ENCODE measurements at regions not wholly inside any gene's neighbourhood (a gene's known extent, or its start where the extent isn't known, plus 50 kb on each side); places are given as distances from the start of the nearest gene placed in this dataset.

- H3K4me1 Mint-ChIP-seq: no peaks in the 10 kb centered on the region
- no peak for TF ChIP-seq CTCF (IDR thresholded peaks at IDR 0.05)
- no peaks in the 10 kb centered on the region for H3K9me3 Mint-ChIP-seq
- ChIA-PET POLR2A (no interaction called here), CTCF (no interaction called here)
- H3K27me3 Mint-ChIP-seq: peaks cover 33% of the 10 kb centered on the region
- no peak overlapping the region for H3K27ac Mint-ChIP-seq
- DNase-seq (no peak), ATAC-seq (ENCODE audit: low read depth) (no peak)
- H3K36me3 Mint-ChIP-seq (ENCODE audit: low read depth): no peaks in the 10 kb centered on the region
- intact Hi-C loops (cut with micrococcal nuclease): no loop called here
- no peak overlapping the region for H3K4me3 Mint-ChIP-seq
Observed at GRCh38 chr9:99358668-99359067, 136.6 kb downstream of the SEC61B start.

- H3K9me3 Mint-ChIP-seq: no peaks in the 10 kb centered on the region
- H3K27me3 Mint-ChIP-seq: peaks cover 33% of the 10 kb centered on the region
- no peak for ATAC-seq (ENCODE audit: low read depth)
- no peaks in the 10 kb centered on the region for H3K4me1 Mint-ChIP-seq
- no peak overlapping the region for H3K4me3 Mint-ChIP-seq
- intact Hi-C loops (cut with micrococcal nuclease): no loop called here
- no peak for TF ChIP-seq CTCF (IDR thresholded peaks at IDR 0.05)
- no peaks in the 10 kb centered on the region for H3K36me3 Mint-ChIP-seq (ENCODE audit: low read depth)
- DNase-seq: no peak
- ChIA-PET POLR2A (no interaction called here), CTCF (interaction anchor here (1.8 kb wide), 1 partner anchor 127 kb away, joined by 5 read pairs; no protein-coding TSS in a partner anchor)
- no peak overlapping the region for H3K27ac Mint-ChIP-seq
Observed at GRCh38 chr9:99359336-99359735, 137.3 kb downstream of the SEC61B start.

- Mint-ChIP-seq H3K27me3 (peaks cover 33% of the 10 kb centered on the region), H3K4me1 (no peaks in the 10 kb centered on the region), H3K36me3 (ENCODE audit: low read depth) (no peaks in the 10 kb centered on the region), H3K9me3 (no peaks in the 10 kb centered on the region), H3K4me3 (no peak overlapping the region), H3K27ac (no peak overlapping the region)
- intact Hi-C loops (cut with micrococcal nuclease): no loop called here
- POLR2A ChIA-PET: no interaction called here
- CTCF ChIA-PET: interaction anchor here (1.8 kb wide), 1 partner anchor 128 kb away, joined by 5 read pairs; no protein-coding TSS in a partner anchor
- DNase-seq (no peak), ATAC-seq (ENCODE audit: low read depth) (no peak)
- TF ChIP-seq CTCF (IDR thresholded peaks at IDR 0.05): no peak
Observed at GRCh38 chr9:99360026-99360425, 137.9 kb downstream of the SEC61B start.

GRCh38 chr9:99361817-99362216, 139.7 kb downstream of the SEC61B start:
- Mint-ChIP-seq H3K27me3 (peaks cover 33% of the 10 kb centered on the region), H3K9me3 (no peaks in the 10 kb centered on the region), H3K4me3 (no peak overlapping the region), H3K27ac (no peak overlapping the region), H3K4me1 (no peaks in the 10 kb centered on the region), H3K36me3 (ENCODE audit: low read depth) (no peaks in the 10 kb centered on the region)
- TF ChIP-seq CTCF (IDR thresholded peaks at IDR 0.05): no peak
- POLR2A ChIA-PET: no interaction called here
- no peak for ATAC-seq (ENCODE audit: low read depth)
- intact Hi-C loops (cut with micrococcal nuclease): no loop called here
- DNase-seq: no peak
- CTCF ChIA-PET: no interaction called here

- H3K36me3 Mint-ChIP-seq (ENCODE audit: low read depth): no peaks in the 10 kb centered on the region
Observed at GRCh38 chr9:99362321-99362720, 140.2 kb downstream of the SEC61B start.

More at GRCh38 chr9:99362321-99362720, 140.2 kb downstream of the SEC61B start:
- ChIA-PET CTCF (no interaction called here), POLR2A (no interaction called here)
- DNase-seq: no peak
- ATAC-seq (ENCODE audit: low read depth): no peak
- H3K4me1 Mint-ChIP-seq: peaks cover 3% of the 10 kb centered on the region
- no peak overlapping the region for H3K27ac Mint-ChIP-seq
- no peak overlapping the region for H3K4me3 Mint-ChIP-seq
- H3K9me3 Mint-ChIP-seq: no peaks in the 10 kb centered on the region
- peaks cover 33% of the 10 kb centered on the region for H3K27me3 Mint-ChIP-seq
- intact Hi-C loops (cut with micrococcal nuclease): no loop called here
- no peak for TF ChIP-seq CTCF (IDR thresholded peaks at IDR 0.05)

Data from activated B cell treated with CpG ODN at 0.5 μM for 24 hours (primary cell).